ENCODE measurements at regions not wholly inside any gene's neighbourhood (a gene's known extent, or its start where the extent isn't known, plus 50 kb on each side); places are given as distances from the start of the nearest gene placed in this dataset.
"Not testable (repeated sequence)": the region's sequence is repeated elsewhere in the genome, so short reads cannot be mapped to it uniquely, and the experiment has no call there.

- H3K36me3 ChIP-seq: no peaks in the 10 kb centered on the region
- intact Hi-C loops (cut with DNase I): no loop called here
These were observed 197.9 kb downstream of the GJA1 start for GRCh38 chr6:121633309-121633708.

GRCh38 chr6:121634586-121634985 lies 199.1 kb downstream of the GJA1 start:
- intact Hi-C loops (cut with DNase I); H3K4me1 ChIP-seq: not testable (repeated sequence)
- peaks cover 0 to 54% (median 22%) of the 10 kb centered on the region in 12 donors for H3K9me3 ChIP-seq

More at GRCh38 chr6:121633309-121633708, 197.9 kb downstream of the GJA1 start:
- Histone ChIP-seq H3K4me1 (peaks cover 0 to 3% (median 0%) of the 10 kb centered on the region in 12 donors), H3K4me3 (no peak overlapping the region), H3K27me3 (no peaks in the 10 kb centered on the region), H3K9me3 (peaks cover 0 to 54% (median 22%) of the 10 kb centered on the region in 12 donors), H3K27ac (no peak overlapping the region)
- TF ChIP-seq CTCF (IDR thresholded peaks at IDR 0.05): no peak
- no peak for TF ChIP-seq POLR2A (IDR thresholded peaks at IDR 0.05)
- DNase-seq (no peak), ATAC-seq (no peak)

GRCh38 chr6:121635355-121635754 lies 199.9 kb downstream of the GJA1 start:
- H3K9me3 ChIP-seq: peaks cover 0 to 54% (median 22%) of the 10 kb centered on the region in 12 donors
- TF ChIP-seq POLR2A (IDR thresholded peaks at IDR 0.05): no peak
- no peak for TF ChIP-seq CTCF (IDR thresholded peaks at IDR 0.05)
- H3K4me3 ChIP-seq: no peak overlapping the region
- H3K27me3 ChIP-seq: no peaks in the 10 kb centered on the region
- ATAC-seq: no peak
- 87 to 98% (median 94%) methylated on average over 2 of the region's 2 CpGs for WGBS, 4 donors
- DNase-seq: no peak
- H3K36me3 ChIP-seq: no peaks in the 10 kb centered on the region
- no peak overlapping the region for H3K27ac ChIP-seq
- intact Hi-C loops (cut with DNase I): no loop called here
- peaks cover 0 to 3% (median 0%) of the 10 kb centered on the region in 12 donors for H3K4me1 ChIP-seq

More at GRCh38 chr6:121634586-121634985, 199.1 kb downstream of the GJA1 start:
- not testable (repeated sequence) for DNase-seq, H3K36me3 ChIP-seq, H3K4me3 ChIP-seq, H3K27ac ChIP-seq, H3K27me3 ChIP-seq, ATAC-seq
- 76 to 89% (median 85%) methylated on average over 2 of the region's 2 CpGs for WGBS, 4 donors

GRCh38 chr6:121636217-121636616 lies 200.8 kb downstream of the GJA1 start:
- DNase-seq; H3K4me3 ChIP-seq; H3K36me3 ChIP-seq; H3K27ac ChIP-seq; H3K4me1 ChIP-seq; H3K27me3 ChIP-seq; intact Hi-C loops (cut with DNase I); ATAC-seq: not testable (repeated sequence)
- peaks cover 0 to 48% (median 22%) of the 10 kb centered on the region in 12 donors for H3K9me3 ChIP-seq
- 63 to 77% (median 71%) methylated on average over 2 of the region's 2 CpGs for WGBS, 4 donors

- TF ChIP-seq POLR2A (IDR thresholded peaks at IDR 0.05) (no peak), CTCF (IDR thresholded peaks at IDR 0.05) (no peak)
- no peaks in the 10 kb centered on the region for H3K27me3 ChIP-seq
- DNase-seq (no peak), ATAC-seq (no peak)
- H3K27ac ChIP-seq: no peak overlapping the region
- intact Hi-C loops (cut with DNase I): no loop called here
- H3K4me3 ChIP-seq: no peak overlapping the region
- no peaks in the 10 kb centered on the region for H3K36me3 ChIP-seq
- no peaks in the 10 kb centered on the region for H3K4me1 ChIP-seq
- 84 to 94% (median 90%) methylated on average over 2 of the region's 2 CpGs for WGBS, 4 donors
- H3K9me3 ChIP-seq: peaks cover 0 to 27% (median 10%) of the 10 kb centered on the region in 12 donors
These were observed 203.6 kb downstream of the GJA1 start for GRCh38 chr6:121639021-121639420.

Measured in heart left ventricle (tissue), 16 donors.